GM12892 (cell line): ENCODE measurements at regions not wholly inside any gene's neighbourhood (a gene's known extent, or its start where the extent isn't known, plus 50 kb on each side); places are given as distances from the start of the nearest gene placed in this dataset.

ENCODE experiments used
- DNase-seq: peaks from one replicate; pipeline ENCODE4 v3.0.0; 2011; ENCODE audit not compliant: insufficient read length
- FAIRE-seq: peaks from 2 replicates; lab custom pipeline; 2011; peaks lifted over from hg19 to GRCh38; lab: Jason Lieb, UNC
- POLR2A ChIP-seq: IDR thresholded peaks from 2 replicates; pipeline ENCODE4 v1.6.1; 2011; ENCODE audit warnings: low read depth, low read length, control low read depth
- POLR2AphosphoS5 ChIP-seq: IDR thresholded peaks from 2 replicates; pipeline ENCODE4 v1.6.1; 2011; ENCODE audit warnings: low read depth, low read length, control low read depth
- TAF1 ChIP-seq: IDR thresholded peaks from 2 replicates; pipeline ENCODE4 v1.6.1; 2011; ENCODE audit warnings: low read depth, mild to moderate bottlenecking, control low read depth, low read length, borderline replicate concordance

GRCh38 chr3:31009881-31010280 lies 115.4 kb upstream of the GADL1 start:
- DNase-seq (no peak), FAIRE-seq (no peak)
- TF ChIP-seq TAF1 = no peak

- FAIRE-seq (no peak), DNase-seq (no peak)
- TF ChIP-seq TAF1 = no peak
- no peak for TF ChIP-seq POLR2A
- TF ChIP-seq POLR2AphosphoS5 = no peak
These were observed 116.0 kb upstream of the GADL1 start for GRCh38 chr3:31010491-31010890.

- FAIRE-seq (no peak), DNase-seq (no peak)
These were observed 116.9 kb upstream of the GADL1 start for GRCh38 chr3:31011380-31011779.

GRCh38 chr3:31013090-31013489 lies 118.6 kb upstream of the GADL1 start:
- FAIRE-seq = no peak
- DNase-seq = no peak
- TF ChIP-seq POLR2A (no peak), POLR2AphosphoS5 (no peak), TAF1 (no peak)

More at GRCh38 chr3:31011380-31011779, 116.9 kb upstream of the GADL1 start:
- TF ChIP-seq POLR2A (no peak), POLR2AphosphoS5 (no peak), TAF1 (no peak)

GRCh38 chr3:31013843-31014242 lies 119.4 kb upstream of the GADL1 start:
- DNase-seq = no peak
- TF ChIP-seq TAF1 (no peak), POLR2A (no peak), POLR2AphosphoS5 (no peak)
- no peak for FAIRE-seq

- TF ChIP-seq POLR2AphosphoS5 = no peak
- TF ChIP-seq POLR2A = no peak
- no peak for TF ChIP-seq TAF1
- FAIRE-seq (no peak), DNase-seq (no peak)
These were observed 120.0 kb upstream of the GADL1 start for GRCh38 chr3:31014317-31015040.

GRCh38 chr3:31016196-31016595 lies 121.7 kb upstream of the GADL1 start:
- no peak for TF ChIP-seq POLR2AphosphoS5
- no peak for TF ChIP-seq TAF1
- no peak for TF ChIP-seq POLR2A
- FAIRE-seq = no peak
- DNase-seq = no peak

GRCh38 chr3:31022716-31023115 lies 128.3 kb upstream of the GADL1 start:
- TF ChIP-seq POLR2A (no peak), POLR2AphosphoS5 (no peak), TAF1 (no peak)
- FAIRE-seq = no peak
- DNase-seq = no peak

GRCh38 chr3:31025541-31025940 lies 131.1 kb upstream of the GADL1 start:
- TF ChIP-seq TAF1 (no peak), POLR2A (no peak), POLR2AphosphoS5 (no peak)
- DNase-seq (no peak), FAIRE-seq (no peak)

- no peak for FAIRE-seq
- no peak for DNase-seq
- TF ChIP-seq POLR2AphosphoS5 (no peak), TAF1 (no peak), POLR2A (no peak)
These were observed 132.8 kb upstream of the GADL1 start for GRCh38 chr3:31027191-31027761.

- DNase-seq = no peak
- TF ChIP-seq TAF1 = no peak
- TF ChIP-seq POLR2AphosphoS5 = no peak
- no peak for TF ChIP-seq POLR2A
- FAIRE-seq = no peak
These were observed 133.5 kb upstream of the GADL1 start for GRCh38 chr3:31027914-31028313.

GRCh38 chr3:31028766-31029165 lies 134.3 kb upstream of the GADL1 start:
- no peak for FAIRE-seq
- no peak for TF ChIP-seq TAF1
- TF ChIP-seq POLR2AphosphoS5 = no peak
- no peak for TF ChIP-seq POLR2A
- DNase-seq = no peak

- TF ChIP-seq TAF1 (no peak), POLR2AphosphoS5 (no peak)
- DNase-seq (no peak), FAIRE-seq (no peak)
These were observed 135.2 kb upstream of the GADL1 start for GRCh38 chr3:31029706-31030105.

GRCh38 chr3:31035681-31036080 lies 141.2 kb upstream of the GADL1 start:
- DNase-seq (no peak), FAIRE-seq (no peak)
- no peak for TF ChIP-seq POLR2A
- TF ChIP-seq TAF1 = no peak
- TF ChIP-seq POLR2AphosphoS5 = no peak
